GM12874 (cell line): ENCODE measurements at regions not wholly inside any gene's neighbourhood (a gene's known extent, or its start where the extent isn't known, plus 50 kb on each side); places are given as distances from the start of the nearest gene placed in this dataset.

Source experiments
- CTCF ChIP-seq: IDR thresholded peaks from 2 replicates; pipeline ENCODE4 v1.5.1; 2011; ENCODE audit warnings: low read depth, mild to moderate bottlenecking, control low read depth, low read length, moderate library complexity; ENCODE audit not compliant: insufficient read depth

GRCh38 chr1:69492286-69492685 lies 75.4 kb upstream of the LRRC7 start:
- TF ChIP-seq CTCF = no peak

GRCh38 chr1:69494221-69494620 lies 73.5 kb upstream of the LRRC7 start:
- TF ChIP-seq CTCF = no peak

GRCh38 chr1:69497441-69498221 lies 70.1 kb upstream of the LRRC7 start:
- TF ChIP-seq CTCF = no peak

- TF ChIP-seq CTCF = no peak
Observed at GRCh38 chr1:69498711-69499110, 69.0 kb upstream of the LRRC7 start.

- TF ChIP-seq CTCF = no peak
Observed at GRCh38 chr1:69499203-69499803, 68.4 kb upstream of the LRRC7 start.

- TF ChIP-seq CTCF = no peak
Observed at GRCh38 chr1:69502991-69503390, 64.7 kb upstream of the LRRC7 start.

- TF ChIP-seq CTCF = no peak
Observed at GRCh38 chr1:69504730-69505252, 62.9 kb upstream of the LRRC7 start.
